MCF 10A (cell line): ENCODE measurements at regions not wholly inside any gene's neighbourhood (a gene's known extent, or its start where the extent isn't known, plus 50 kb on each side); places are given as distances from the start of the nearest gene placed in this dataset.

Experiments
- BruUV-seq: library from RNA; stranded (reverse); fragments of 400-500 nt; replicated peaks from 2 replicates; lab custom pipeline; 2021; lab: Mats Ljungman, UMichigan
- CTCF ChIA-PET: fragments of 300-600 bp; sonication (Branson Sonifier 250); formaldehyde crosslinking; extraction: SDS; loops from one replicate; lab custom pipeline; 2021; ENCODE audit warnings: antibody characterized with exemption, inconsistent platforms; lab: Yijun Ruan, JAX
- POLR2A ChIA-PET: fragments of 300-600, 350-650 bp; sonication (Branson Sonifier 250); formaldehyde crosslinking; extraction: SDS; loops from one replicate; lab custom pipeline; 2020; ENCODE audit warnings: antibody characterized with exemption, inconsistent platforms; lab: Yijun Ruan, JAX
- DNase-seq: peaks from one replicate; pipeline ENCODE4 v3.0.0-alpha.2; 2018; ENCODE audit not compliant: unreplicated experiment
- H3K27ac Mint-ChIP-seq: one replicate; pipeline ENCODE4 v1.8.0; 2022; ENCODE audit warnings: mild to moderate bottlenecking, low read depth, mixed read lengths; ENCODE audit not compliant: unreplicated experiment
- H3K27me3 Mint-ChIP-seq: one replicate; pipeline ENCODE4 v1.8.0; 2022; ENCODE audit warnings: mixed read lengths; ENCODE audit not compliant: insufficient read depth, unreplicated experiment
- H3K36me3 Mint-ChIP-seq: one replicate; pipeline ENCODE4 v1.8.0; 2022; ENCODE audit warnings: mild to moderate bottlenecking, moderate library complexity, mixed read lengths; ENCODE audit not compliant: insufficient read depth, unreplicated experiment
- H3K4me1 Mint-ChIP-seq: one replicate; pipeline ENCODE4 v1.8.0; 2022; ENCODE audit warnings: mixed read lengths; ENCODE audit not compliant: insufficient read depth, unreplicated experiment
- H3K4me3 Mint-ChIP-seq: one replicate; pipeline ENCODE4 v1.8.0; 2022; ENCODE audit warnings: mild to moderate bottlenecking, moderate library complexity, mixed read lengths; ENCODE audit not compliant: unreplicated experiment
- H3K9me3 Mint-ChIP-seq: one replicate; pipeline ENCODE4 v1.8.0; 2022; ENCODE audit warnings: mixed read lengths; ENCODE audit not compliant: unreplicated experiment
- intact Hi-C: fragments of 100-400 bp; cut with micrococcal nuclease; formaldehyde crosslinking; loops from 2 replicates; pipeline ENCODE4 v1.14.1; 2022
- TF ChIP-seq, protein P1 (sequence below): fragments of 200-600 bp; IDR thresholded peaks from one replicate; pipeline ENCODE4 v1.8.0; 2022; ENCODE audit warnings: antibody characterized with exemption, mild to moderate bottlenecking; ENCODE audit not compliant: unreplicated experiment

DNA sequence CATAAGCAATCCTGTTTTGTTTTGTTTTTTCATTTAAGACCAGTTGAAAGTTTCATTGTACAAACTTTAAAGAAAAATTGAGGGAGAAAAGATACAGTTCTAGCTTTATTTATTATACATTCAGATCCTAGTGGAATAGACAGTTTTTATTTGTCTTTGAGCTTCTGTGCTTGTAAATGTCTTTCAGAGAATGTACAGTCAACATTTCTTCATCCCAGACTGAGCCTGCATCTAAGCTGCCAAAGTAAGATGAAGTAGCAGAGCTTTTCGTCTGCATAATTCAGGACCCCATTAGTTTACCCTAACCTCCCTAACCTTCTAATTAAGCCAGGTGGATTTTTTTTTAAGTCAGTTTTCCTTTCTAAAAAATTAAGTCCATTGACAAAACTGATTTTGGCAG is 516.7 kb upstream of the HTR2A start:
- no peaks in the 10 kb centered on the region for H3K9me3 Mint-ChIP-seq
- H3K4me1 Mint-ChIP-seq = no peaks in the 10 kb centered on the region
- ChIA-PET CTCF (no interaction called here), POLR2A (interaction anchor here (1.4 kb wide), 1 partner anchor 12 kb away, joined by 5 read pairs; no protein-coding TSS in a partner anchor)
- no peak overlapping the region for H3K27ac Mint-ChIP-seq
- TF ChIP-seq, protein P1, sequence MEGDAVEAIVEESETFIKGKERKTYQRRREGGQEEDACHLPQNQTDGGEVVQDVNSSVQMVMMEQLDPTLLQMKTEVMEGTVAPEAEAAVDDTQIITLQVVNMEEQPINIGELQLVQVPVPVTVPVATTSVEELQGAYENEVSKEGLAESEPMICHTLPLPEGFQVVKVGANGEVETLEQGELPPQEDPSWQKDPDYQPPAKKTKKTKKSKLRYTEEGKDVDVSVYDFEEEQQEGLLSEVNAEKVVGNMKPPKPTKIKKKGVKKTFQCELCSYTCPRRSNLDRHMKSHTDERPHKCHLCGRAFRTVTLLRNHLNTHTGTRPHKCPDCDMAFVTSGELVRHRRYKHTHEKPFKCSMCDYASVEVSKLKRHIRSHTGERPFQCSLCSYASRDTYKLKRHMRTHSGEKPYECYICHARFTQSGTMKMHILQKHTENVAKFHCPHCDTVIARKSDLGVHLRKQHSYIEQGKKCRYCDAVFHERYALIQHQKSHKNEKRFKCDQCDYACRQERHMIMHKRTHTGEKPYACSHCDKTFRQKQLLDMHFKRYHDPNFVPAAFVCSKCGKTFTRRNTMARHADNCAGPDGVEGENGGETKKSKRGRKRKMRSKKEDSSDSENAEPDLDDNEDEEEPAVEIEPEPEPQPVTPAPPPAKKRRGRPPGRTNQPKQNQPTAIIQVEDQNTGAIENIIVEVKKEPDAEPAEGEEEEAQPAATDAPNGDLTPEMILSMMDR = no peak
- H3K36me3 Mint-ChIP-seq = no peaks in the 10 kb centered on the region
- DNase-seq = no peak
- H3K27me3 Mint-ChIP-seq = no peaks in the 10 kb centered on the region
- intact Hi-C loops = no loop called here
- BruUV-seq = no TSS peak
- H3K4me3 Mint-ChIP-seq = no peak overlapping the region

DNA sequence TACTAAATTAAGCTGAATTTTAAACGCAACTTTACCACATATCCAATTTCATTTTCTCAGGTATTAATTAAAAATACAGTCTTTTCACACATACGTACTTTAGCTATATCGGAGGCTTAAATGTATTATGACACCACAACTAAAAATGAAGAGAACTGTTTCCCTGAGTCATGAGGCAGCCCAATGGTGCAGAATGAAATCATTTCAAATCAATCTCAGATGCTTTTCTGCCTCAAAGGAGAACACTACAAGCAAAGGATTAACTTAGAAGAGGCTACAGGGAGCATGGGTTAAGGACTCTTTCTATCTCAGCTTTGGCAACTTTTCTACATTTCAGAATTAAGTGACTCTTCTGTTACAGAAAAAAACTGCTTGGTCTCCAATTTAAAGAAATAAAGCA is 516.3 kb upstream of the HTR2A start:
- Mint-ChIP-seq H3K9me3 (no peaks in the 10 kb centered on the region), H3K27me3 (no peaks in the 10 kb centered on the region), H3K4me3 (no peak overlapping the region), H3K27ac (no peak overlapping the region), H3K36me3 (no peaks in the 10 kb centered on the region), H3K4me1 (no peaks in the 10 kb centered on the region)
- no peak for DNase-seq
- BruUV-seq = no TSS peak
- POLR2A ChIA-PET = interaction anchor here (1.4 kb wide), 1 partner anchor 13 kb away, joined by 5 read pairs; no protein-coding TSS in a partner anchor
- intact Hi-C loops = no loop called here
- CTCF ChIA-PET = interaction anchor here (0.7 kb wide), 1 partner anchor 12 kb away, joined by 3 read pairs; no protein-coding TSS in a partner anchor
- TF ChIP-seq, protein P1 = no peak

DNA sequence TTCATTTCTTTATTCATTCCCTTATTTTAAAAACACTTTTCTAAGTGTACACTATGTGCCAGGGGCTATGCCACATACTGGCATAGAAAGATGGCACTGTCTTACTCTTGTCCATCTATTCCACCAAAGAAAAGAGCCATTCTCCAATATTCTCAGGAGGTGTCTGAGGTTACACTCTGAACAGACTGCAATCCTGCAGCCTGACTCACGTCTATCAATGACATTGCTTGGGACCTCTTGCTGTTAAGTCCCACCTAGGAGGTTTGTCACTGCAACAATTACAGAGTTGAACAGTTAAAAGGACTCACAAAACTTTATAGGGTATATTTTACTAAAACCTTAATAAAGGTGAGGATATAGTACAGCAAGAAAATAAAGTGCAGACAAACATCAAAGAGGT is 512.9 kb upstream of the HTR2A start:
- intact Hi-C loops = no loop called here
- Mint-ChIP-seq H3K4me1 (no peaks in the 10 kb centered on the region), H3K9me3 (no peaks in the 10 kb centered on the region), H3K4me3 (no peak overlapping the region), H3K27me3 (no peaks in the 10 kb centered on the region), H3K36me3 (no peaks in the 10 kb centered on the region), H3K27ac (no peak overlapping the region)
- TF ChIP-seq, protein P1 = no peak
- ChIA-PET CTCF (interaction anchor here (0.6 kb wide), 1 partner anchor 436 kb away, joined by 4 read pairs; no protein-coding TSS in a partner anchor), POLR2A (no interaction called here)
- DNase-seq = no peak
- no TSS peak for BruUV-seq

DNA sequence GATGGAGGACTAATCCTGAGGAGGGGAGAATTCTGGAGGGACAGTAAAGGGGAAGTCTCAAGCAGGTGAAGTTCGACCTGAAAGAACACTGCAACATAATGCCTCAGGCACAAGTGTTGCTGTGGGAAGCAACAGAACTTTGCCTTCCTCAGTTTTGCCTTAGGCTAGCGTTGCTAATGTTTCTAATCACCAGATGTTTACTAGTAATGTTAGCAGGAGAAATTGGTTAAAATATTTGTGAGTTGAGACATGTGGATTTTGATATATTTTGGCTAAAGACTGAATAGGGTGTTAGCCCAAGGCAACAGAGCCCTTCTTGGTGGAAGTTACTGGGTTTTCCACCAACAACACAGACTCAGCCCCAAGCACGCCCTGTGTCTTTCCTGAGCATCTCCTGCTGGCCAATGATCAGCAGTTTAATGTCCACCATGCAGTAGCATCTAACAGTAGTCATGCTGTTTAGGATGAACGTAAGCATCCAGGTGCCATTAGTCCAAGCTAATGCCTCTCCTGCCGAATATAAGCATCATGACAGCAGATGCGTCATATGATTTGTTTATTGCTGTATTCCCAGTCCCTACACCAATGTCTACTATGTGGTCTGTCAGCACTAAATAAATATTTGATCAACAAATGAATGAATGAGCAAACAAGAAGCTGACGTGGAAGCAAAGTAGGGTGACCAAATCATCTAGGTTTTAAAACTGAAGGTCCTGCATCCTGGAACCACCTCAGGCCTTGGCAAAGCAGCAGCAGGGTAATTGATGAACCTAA is 511.9 kb upstream of the HTR2A start:
- Mint-ChIP-seq H3K36me3 (no peaks in the 10 kb centered on the region), H3K9me3 (no peaks in the 10 kb centered on the region), H3K4me1 (no peaks in the 10 kb centered on the region), H3K27ac (no peak overlapping the region), H3K27me3 (no peaks in the 10 kb centered on the region), H3K4me3 (no peak overlapping the region)
- CTCF ChIA-PET = interaction anchor here (0.6 kb wide), 1 partner anchor 77 kb away, joined by 4 read pairs; no protein-coding TSS in a partner anchor
- TF ChIP-seq, protein P1 = no peak
- POLR2A ChIA-PET = no interaction called here
- no TSS peak for BruUV-seq
- intact Hi-C loops = no loop called here
- DNase-seq = no peak
